Suprapubic skin (tissue), 3 donors: ENCODE measurements at regions not wholly inside any gene's neighbourhood (a gene's known extent, or its start where the extent isn't known, plus 50 kb on each side); places are given as distances from the start of the nearest gene placed in this dataset.

Source experiments
- POLR2AphosphoS5 ChIP-seq, 3 donors: sonication (generic); formaldehyde crosslinking; IDR thresholded peaks; one replicate each; pipeline ENCODE4 v1.6.1; 2017; ENCODE audit warnings: antibody characterized with exemption in 3 of 3
- TF ChIP-seq, protein P1 (sequence below), 2 donors: fragments of 200-600 bp in 1 of 2; fragments of 450-650 bp in 1 of 2; sonication (generic) in 1 of 2; IDR thresholded peaks; one replicate each; pipeline ENCODE4 v1.5.1; 2016 to 2019; ENCODE audit warnings: antibody characterized with exemption in 2 of 2, mild to moderate bottlenecking in 1 of 2, moderate library complexity in 1 of 2

DNA sequence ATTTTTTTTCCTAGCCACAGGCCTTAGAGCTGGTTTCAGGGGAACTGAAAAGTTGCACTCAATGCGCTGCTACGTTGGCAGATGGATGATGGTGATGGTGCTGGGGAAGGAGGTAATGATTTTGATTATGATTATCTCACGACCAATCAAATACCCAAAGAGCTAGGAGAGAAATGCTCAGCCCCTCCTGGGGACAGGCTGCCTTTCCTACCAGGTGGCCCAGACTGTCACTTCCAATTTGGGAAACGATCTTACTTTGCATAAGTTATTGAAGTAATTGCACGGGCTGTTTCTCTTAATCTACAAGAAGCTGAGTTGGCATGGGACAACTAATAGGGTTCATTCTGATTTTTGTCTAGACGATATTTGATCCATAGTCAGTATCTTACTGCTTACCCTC, 379.7 kb upstream of the EEF2KMT start:
- TF ChIP-seq, protein P1, sequence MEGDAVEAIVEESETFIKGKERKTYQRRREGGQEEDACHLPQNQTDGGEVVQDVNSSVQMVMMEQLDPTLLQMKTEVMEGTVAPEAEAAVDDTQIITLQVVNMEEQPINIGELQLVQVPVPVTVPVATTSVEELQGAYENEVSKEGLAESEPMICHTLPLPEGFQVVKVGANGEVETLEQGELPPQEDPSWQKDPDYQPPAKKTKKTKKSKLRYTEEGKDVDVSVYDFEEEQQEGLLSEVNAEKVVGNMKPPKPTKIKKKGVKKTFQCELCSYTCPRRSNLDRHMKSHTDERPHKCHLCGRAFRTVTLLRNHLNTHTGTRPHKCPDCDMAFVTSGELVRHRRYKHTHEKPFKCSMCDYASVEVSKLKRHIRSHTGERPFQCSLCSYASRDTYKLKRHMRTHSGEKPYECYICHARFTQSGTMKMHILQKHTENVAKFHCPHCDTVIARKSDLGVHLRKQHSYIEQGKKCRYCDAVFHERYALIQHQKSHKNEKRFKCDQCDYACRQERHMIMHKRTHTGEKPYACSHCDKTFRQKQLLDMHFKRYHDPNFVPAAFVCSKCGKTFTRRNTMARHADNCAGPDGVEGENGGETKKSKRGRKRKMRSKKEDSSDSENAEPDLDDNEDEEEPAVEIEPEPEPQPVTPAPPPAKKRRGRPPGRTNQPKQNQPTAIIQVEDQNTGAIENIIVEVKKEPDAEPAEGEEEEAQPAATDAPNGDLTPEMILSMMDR (IDR thresholded peaks at IDR 0.05): no peak
- TF ChIP-seq POLR2AphosphoS5 (IDR thresholded peaks at IDR 0.05): no peak
